Activated naive CD4-positive, alpha-beta T cell treated with anti-CD3 and anti-CD28 coated beads, Interleukin-2, amount 50 U/mL, for 72 hours (primary cell): ENCODE measurements at regions not wholly inside any gene's neighbourhood (a gene's known extent, or its start where the extent isn't known, plus 50 kb on each side); places are given as distances from the start of the nearest gene placed in this dataset.

ENCODE experiments used
- ATAC-seq, 2 donors: fragments of 150-1000 bp; cut with Tn5 transposase; 2 replicates each; pipeline ENCODE4 v1.10.0; 2021; ENCODE audit warnings: mild to moderate bottlenecking in 2 of 2, moderate library complexity in 2 of 2
- DNase-seq, 2 donors: peaks; one replicate each; pipeline ENCODE4 v3.0.0; 2021 to 2022; ENCODE audit warnings: low spot score in 2 of 2
- H3K27ac Mint-ChIP-seq, 2 donors: one replicate each; pipeline ENCODE4 v1.8.0; 2022; ENCODE audit warnings: mild to moderate bottlenecking in 2 of 2, mixed read lengths in 2 of 2
- H3K36me3 Mint-ChIP-seq, 2 donors: one replicate each; pipeline ENCODE4 v1.8.0; 2022; ENCODE audit warnings: mixed read lengths in 2 of 2
- H3K9me3 Mint-ChIP-seq, 2 donors: one replicate each; pipeline ENCODE4 v1.8.0; 2022; ENCODE audit warnings: mixed read lengths in 2 of 2

DNA sequence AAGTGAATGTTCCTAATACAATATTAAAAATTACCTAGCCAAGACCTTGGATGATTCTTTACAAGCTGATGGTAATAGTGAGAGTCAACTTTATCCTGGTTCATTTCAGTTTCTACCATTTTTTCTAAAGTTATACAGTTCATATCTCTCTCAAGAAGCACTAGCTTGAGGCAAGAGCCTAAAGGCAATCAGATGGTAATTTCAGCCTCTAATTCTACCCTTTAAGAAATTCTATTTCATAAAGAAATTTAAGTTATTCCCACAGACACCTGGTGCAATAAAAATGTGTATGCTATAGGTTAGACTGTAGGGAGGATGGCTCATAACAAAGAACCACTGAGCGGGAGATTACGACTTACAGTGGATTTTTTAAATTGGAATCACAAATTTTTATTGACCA, 984.2 kb upstream of the ADGRL3 start:
- Mint-ChIP-seq H3K27ac (no peak overlapping the region), H3K36me3 (no peaks in the 10 kb centered on the region), H3K9me3 (peaks cover 4% of the 10 kb centered on the region in 2 donors)
- ATAC-seq (no peak), DNase-seq (no peak)

DNA sequence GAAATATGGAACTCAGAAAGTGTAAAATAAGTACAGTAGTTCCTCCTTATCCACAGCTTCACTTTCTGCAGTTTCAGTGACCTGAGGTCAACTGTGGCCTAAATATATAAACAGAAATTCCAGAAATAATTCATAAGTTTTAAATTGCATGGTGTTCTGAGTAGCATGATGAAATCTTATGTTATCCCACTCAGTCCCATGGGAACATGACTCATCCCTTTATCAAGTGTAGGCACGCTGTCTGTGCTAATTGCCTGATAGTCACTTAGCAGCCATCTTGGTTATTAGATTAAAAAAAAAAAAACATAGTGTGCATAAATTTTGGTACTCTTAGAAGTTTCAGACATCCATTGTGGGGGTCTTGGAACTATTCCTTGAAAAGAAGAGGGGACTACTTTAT, 983.4 kb upstream of the ADGRL3 start:
- H3K36me3 Mint-ChIP-seq = no peaks in the 10 kb centered on the region
- DNase-seq (no peak), ATAC-seq (no peak)
- H3K27ac Mint-ChIP-seq = no peak overlapping the region
- H3K9me3 Mint-ChIP-seq = no peaks in the 10 kb centered on the region

DNA sequence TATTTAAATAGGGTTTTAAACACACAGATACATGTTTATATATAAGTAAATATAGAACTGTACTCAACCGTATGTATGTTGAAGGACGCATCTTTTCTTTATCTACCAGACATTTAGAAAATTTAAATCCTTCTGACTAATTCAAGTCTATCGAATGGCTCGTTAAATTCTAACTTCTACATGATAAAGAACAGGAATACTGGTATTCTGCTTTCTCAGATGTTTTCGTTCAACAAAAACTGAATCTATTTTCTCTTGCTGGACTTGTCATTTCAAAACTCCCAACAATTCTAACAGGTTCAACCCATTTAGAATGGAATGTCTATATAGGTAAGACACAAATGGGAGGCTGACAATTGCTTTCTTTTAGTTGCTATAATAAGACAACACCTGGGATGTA, 978.3 kb upstream of the ADGRL3 start:
- ATAC-seq = no peak

DNA sequence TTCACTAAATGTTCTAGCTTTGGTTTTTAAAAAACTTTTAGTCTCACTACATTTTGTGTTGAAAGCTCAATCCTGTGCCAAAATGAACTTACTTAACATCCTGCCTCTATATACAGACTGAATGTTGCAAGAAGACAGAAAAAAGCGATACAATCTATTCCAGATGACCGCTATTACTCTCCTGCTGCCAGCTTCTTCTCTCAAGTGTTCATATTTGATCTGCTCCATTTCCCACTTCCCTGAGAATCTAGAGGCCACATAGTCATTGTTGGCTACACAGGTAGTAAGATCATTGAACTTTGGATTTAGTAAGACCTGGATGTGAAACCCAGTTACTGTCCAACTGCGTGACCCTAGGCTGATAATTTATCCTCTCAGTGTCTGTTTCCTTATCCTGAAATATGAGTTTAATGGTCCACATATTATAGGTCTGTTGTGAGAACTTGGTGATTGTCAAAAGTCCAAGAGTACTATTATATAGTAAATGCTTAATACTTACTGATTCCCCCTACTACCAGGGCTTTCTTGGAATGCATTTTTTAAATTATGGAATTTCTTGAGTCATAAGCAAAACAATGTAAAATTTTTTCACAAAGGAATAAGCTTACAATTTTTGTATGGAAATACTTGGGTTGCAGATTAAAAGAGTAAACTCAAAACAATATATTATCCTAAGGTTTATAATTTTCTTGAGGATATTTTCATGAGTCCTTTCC, 976.8 kb upstream of the ADGRL3 start:
- no peak for DNase-seq
- H3K36me3 Mint-ChIP-seq = no peaks in the 10 kb centered on the region
- ATAC-seq = no peak
- H3K27ac Mint-ChIP-seq = no peak overlapping the region
- H3K9me3 Mint-ChIP-seq = peaks cover 14 to 16% of the 10 kb centered on the region in 2 donors

More for the DNA sequence above, 978.3 kb upstream of the ADGRL3 start:
- no peak overlapping the region for H3K27ac Mint-ChIP-seq
- no peaks in the 10 kb centered on the region for H3K36me3 Mint-ChIP-seq
- H3K9me3 Mint-ChIP-seq = peaks cover 8 to 10% of the 10 kb centered on the region in 2 donors
- no peak for DNase-seq

DNA sequence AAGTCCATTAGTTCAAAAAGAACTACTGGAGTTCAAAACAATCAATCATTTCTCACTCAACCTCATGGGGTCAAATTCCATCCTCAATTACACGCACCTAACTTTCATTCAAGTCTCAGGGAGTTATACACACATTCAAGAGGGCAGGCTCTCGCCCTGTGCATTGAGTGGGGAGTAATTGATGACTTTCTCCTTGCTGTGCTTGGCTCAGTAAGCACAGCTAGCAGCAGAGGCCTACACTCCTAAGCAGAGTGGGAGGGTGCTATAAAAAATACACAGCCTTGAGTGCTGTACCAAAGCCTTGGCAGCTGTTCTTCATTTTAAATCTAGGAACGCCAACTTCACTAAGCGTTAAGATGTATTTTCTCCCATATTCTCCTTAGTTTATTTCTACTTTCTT, 958.3 kb upstream of the ADGRL3 start:
- Mint-ChIP-seq H3K36me3 (no peaks in the 10 kb centered on the region), H3K9me3 (peaks cover 11 to 12% of the 10 kb centered on the region in 2 donors), H3K27ac (no peak overlapping the region)
- DNase-seq (no peak), ATAC-seq (no peak)

DNA sequence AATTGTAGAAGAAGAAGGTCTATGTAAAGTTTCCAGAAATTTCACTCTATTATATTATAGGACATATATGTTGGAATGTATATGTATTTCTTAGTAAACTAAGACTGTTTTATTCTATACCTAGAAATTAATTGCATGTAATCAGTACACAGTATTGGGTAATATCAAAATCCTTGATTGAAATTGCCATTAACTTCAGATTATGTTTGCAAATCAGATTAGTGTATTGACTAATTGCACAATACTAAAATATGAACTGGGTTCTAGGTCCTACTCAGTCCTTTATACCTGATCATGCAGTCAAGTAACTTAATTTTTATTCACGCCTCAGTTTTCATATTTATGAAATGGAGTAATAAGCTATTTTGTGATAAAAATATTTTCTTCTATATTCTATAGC, 950.3 kb upstream of the ADGRL3 start:
- no peak for DNase-seq
- Mint-ChIP-seq H3K36me3 (no peaks in the 10 kb centered on the region), H3K9me3 (peaks cover 12 to 14% of the 10 kb centered on the region in 2 donors), H3K27ac (no peak overlapping the region)
- ATAC-seq = no peak

DNA sequence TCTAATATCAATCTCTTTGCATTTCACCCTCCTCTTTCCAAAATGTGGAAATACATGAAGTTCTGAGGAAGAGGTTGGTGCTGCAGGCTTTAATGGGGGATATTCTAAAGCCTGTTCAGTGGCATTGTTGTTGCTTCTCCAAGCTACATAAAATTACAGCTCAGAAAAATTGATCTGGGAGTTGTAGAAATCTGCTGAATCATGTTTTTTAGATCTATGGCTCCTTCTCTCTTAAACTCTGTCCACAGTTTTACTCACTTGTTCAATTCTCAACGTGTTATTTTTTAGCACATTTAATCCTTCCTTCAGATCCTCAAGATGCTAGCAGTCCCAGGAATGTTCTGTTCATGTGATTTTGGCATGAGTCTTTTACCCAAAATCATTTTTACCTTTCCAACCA, 949.5 kb upstream of the ADGRL3 start:
- DNase-seq = no peak
- no peaks in the 10 kb centered on the region for H3K36me3 Mint-ChIP-seq
- H3K9me3 Mint-ChIP-seq = peaks cover 12 to 19% of the 10 kb centered on the region in 2 donors

DNA sequence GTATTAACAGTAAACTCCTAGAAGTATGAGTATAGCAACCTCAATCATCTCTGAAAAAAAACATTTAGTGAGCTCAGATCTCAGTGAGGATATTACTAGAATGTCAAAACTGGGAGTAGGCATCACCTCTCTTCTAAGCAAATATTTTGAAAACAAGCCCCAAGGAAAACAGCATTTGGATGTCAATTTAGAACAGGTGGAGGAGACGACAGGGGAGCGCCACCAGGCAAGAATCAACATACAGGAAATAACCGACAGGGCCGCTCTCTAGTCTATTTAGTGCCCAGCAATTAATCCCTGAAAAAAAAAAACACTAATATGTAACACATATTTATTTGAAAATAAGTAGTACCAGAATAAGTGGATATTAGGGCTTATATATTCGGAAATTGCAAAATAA, 940.3 kb upstream of the ADGRL3 start:
- ATAC-seq (no peak), DNase-seq (no peak)
- Mint-ChIP-seq H3K36me3 (no peaks in the 10 kb centered on the region), H3K27ac (no peak overlapping the region), H3K9me3 (peaks cover 3 to 9% of the 10 kb centered on the region in 2 donors)

More for the DNA sequence above, 949.5 kb upstream of the ADGRL3 start:
- no peak overlapping the region for H3K27ac Mint-ChIP-seq
- ATAC-seq = no peak

DNA sequence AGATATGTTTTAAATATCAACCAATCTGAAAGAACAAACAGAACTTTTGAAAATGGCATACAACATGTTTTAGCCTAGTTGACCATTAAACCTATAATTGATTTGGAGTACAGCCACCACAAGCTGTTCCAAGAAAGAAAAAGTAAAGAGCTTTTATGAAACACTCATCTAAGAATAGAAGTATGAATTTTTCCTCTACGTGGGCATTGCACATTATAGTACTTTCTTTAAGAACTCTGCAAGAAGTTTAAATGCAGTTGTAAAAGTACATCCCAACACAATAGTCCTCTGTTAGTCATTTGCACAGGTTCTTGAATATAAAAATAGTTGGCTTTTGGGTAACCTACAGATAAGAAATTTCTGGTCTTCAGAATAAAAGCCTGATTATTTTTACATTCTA, 933.6 kb upstream of the ADGRL3 start:
- Mint-ChIP-seq H3K9me3 (peaks cover 5 to 11% of the 10 kb centered on the region in 2 donors), H3K27ac (no peak overlapping the region), H3K36me3 (no peaks in the 10 kb centered on the region)
- no peak for ATAC-seq
- DNase-seq = no peak

DNA sequence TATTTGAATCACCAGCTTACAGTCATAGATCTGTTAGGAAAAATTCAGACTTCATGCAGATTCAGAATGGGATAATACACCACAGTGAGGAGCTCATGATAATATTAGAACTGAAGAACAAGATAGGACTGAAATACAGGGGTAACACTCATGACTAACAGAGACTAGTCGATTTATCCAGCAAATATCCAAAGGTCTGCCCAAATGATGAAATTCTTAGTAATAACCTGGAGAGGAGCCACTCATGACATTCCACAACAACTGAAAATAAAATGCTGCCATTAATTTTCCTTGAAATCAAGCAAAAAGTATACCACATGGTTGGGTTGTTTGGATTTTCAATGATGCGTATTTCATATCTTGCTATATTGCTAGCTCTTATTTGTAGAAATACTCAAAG, 903.7 kb upstream of the ADGRL3 start:
- peaks cover 23 to 29% of the 10 kb centered on the region in 2 donors for H3K9me3 Mint-ChIP-seq
- no peaks in the 10 kb centered on the region for H3K36me3 Mint-ChIP-seq
- ATAC-seq = no peak
- no peak overlapping the region for H3K27ac Mint-ChIP-seq
- no peak for DNase-seq

DNA sequence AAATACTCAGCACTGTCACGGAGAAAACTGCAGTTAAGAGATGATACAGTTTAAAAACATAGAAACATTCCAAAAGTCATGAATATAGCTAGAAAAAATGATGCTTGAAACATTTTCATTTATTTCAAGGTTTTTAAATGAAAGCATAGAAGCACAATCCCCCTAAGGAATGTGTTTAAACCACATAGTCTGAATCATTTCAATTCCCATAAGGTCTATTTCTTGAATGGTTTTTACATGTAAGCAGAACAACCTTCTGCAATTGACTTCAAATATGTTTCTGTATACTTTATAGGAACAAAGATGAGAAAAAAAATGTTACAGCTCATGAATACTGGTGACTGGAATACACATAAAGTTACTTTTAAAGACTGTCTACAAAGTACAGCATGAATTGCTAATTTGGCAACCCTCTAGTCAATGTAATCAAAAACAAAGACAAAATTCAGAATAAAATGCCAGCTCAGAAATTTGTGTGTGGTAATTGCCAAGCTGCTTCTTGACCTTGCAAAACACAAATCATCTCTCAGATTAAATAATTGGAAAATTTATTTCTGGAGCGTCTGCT, 886.4 kb upstream of the ADGRL3 start:
- H3K9me3 Mint-ChIP-seq = peaks cover 10 to 12% of the 10 kb centered on the region in 2 donors
- ATAC-seq = no peak
- H3K27ac Mint-ChIP-seq = no peak overlapping the region
- DNase-seq = no peak
- peaks cover 5 to 11% of the 10 kb centered on the region in 2 donors for H3K36me3 Mint-ChIP-seq

DNA sequence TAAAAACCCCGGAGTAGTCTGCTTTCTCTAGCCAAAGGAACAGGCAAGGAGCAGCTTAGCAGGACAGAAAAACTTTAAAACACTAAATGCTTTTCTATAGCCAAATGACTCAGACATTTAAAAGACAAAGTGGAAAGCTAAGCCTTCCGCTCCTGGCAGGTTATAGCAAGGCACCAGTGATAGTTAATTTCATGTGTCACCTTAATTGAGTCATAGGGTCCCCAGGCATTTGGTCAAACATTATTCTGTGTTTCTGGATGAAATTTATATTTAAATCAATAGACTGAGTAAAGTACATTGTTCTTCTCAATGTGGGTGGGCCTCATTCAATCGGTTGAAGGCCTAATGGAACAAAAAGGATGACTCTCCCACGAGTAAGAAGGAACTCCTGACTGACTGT, 885.7 kb upstream of the ADGRL3 start:
- ATAC-seq (no peak), DNase-seq (no peak)
- H3K36me3 Mint-ChIP-seq = peaks cover 5 to 11% of the 10 kb centered on the region in 2 donors

DNA sequence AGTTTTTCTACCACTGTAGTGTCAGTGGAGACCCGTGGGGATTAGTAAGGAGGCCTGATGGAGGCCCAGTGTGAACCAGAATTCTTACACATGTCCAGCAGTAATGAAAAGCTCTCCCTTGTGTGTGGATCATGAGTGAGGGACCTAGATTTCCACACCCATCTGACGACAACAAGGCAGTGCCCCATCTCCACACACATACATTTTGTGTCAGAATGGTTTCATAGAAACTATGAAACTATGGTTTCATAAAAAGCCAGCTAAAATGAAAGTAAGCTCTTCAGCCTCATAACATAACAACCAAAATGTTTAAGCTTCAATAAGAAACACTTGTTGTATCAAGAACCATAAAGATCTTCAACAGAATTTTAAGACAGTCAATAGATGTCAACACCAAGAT, 884.5 kb upstream of the ADGRL3 start:
- ATAC-seq (no peak), DNase-seq (no peak)
- peaks cover 5 to 11% of the 10 kb centered on the region in 2 donors for H3K36me3 Mint-ChIP-seq
- H3K27ac Mint-ChIP-seq = no peak overlapping the region
- peaks cover 16% of the 10 kb centered on the region in 2 donors for H3K9me3 Mint-ChIP-seq

More for the DNA sequence above, 885.7 kb upstream of the ADGRL3 start:
- no peak overlapping the region for H3K27ac Mint-ChIP-seq
- peaks cover 12 to 13% of the 10 kb centered on the region in 2 donors for H3K9me3 Mint-ChIP-seq

DNA sequence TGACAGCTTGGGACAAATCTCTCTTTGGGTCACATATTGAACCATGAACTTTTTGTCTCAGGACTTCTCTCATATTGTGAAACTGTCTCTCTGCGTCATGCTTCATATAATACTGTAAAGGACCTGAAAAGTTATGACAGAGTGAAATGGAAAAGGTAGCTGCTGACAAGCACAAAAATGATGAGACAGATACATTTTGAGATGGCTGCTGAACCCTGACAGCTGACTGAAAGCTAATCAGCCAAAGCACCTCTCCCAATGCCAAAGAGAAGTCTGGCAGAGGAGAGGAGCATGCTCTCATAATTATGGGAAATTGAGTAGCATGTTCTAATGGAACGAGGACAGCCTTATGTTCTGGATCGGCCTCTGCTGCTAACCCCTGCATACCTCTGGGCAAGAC, 873.4 kb upstream of the ADGRL3 start:
- Mint-ChIP-seq H3K27ac (no peak overlapping the region), H3K9me3 (peaks cover 4 to 10% of the 10 kb centered on the region in 2 donors), H3K36me3 (no peaks in the 10 kb centered on the region)
- no peak for ATAC-seq
- no peak for DNase-seq

DNA sequence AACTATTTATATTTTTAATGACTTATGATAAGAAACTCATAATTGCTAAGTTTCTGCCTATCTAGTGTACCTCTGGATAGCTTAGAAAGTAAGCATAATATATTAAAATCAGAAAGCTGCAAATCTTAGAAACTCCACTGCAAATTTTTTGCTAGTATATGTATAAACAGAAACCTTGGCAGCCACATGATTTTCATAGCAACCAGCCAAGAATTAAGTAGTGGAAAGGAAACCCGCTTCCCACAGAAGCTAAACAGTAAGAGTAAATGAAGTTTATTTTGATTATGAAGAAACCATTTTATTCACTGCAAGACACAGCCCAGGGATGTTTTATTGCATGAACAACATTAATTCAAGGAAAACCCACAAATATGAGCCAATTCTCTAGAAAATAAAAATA, 872.5 kb upstream of the ADGRL3 start:
- ATAC-seq (no peak), DNase-seq (no peak)
- Mint-ChIP-seq H3K27ac (no peak overlapping the region), H3K36me3 (no peaks in the 10 kb centered on the region), H3K9me3 (peaks cover 4 to 6% of the 10 kb centered on the region in 2 donors)

DNA sequence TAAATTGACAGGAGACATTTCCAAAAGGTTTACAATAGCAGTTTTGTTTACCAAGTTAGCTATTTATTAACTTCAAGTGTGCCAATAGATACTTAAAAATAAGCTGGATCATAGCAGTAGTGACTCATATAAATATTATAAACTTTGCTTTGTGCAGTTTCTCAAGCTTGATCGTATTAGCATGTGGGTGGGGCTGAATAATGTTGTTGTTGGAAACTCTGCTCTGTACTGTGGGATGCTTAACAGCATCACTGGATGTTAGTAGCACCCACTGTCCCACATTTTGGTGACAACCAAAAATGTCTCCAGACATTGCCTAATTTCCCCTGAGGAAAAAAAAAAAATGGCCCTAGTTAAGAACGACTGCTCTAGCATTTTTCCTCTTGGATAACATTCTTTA, 855.2 kb upstream of the ADGRL3 start:
- Mint-ChIP-seq H3K36me3 (no peaks in the 10 kb centered on the region), H3K27ac (no peak overlapping the region), H3K9me3 (peaks cover 0 to 3% of the 10 kb centered on the region in 2 donors)
- ATAC-seq = no peak
- no peak for DNase-seq

DNA sequence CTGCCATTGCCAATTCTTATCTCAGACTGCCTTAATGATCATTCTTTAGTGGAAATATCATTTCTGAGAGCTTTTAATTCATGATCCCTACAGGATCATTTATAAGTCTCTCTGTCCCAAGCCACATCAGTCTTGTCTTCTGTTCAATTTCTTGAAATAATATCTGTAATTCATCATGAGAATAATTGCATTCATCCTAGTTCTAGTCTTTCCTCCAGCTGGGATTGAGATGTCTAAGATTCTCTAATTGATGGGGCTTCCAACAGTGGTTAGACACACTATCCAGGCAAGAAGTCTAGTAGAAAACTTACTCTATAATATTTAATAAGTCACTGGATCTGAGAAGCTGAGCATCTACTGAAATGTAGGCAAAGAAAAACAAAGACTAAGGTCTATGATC, 854.7 kb upstream of the ADGRL3 start:
- DNase-seq (no peak), ATAC-seq (no peak)
- peaks cover 0 to 3% of the 10 kb centered on the region in 2 donors for H3K9me3 Mint-ChIP-seq
- no peaks in the 10 kb centered on the region for H3K36me3 Mint-ChIP-seq
- no peak overlapping the region for H3K27ac Mint-ChIP-seq

DNA sequence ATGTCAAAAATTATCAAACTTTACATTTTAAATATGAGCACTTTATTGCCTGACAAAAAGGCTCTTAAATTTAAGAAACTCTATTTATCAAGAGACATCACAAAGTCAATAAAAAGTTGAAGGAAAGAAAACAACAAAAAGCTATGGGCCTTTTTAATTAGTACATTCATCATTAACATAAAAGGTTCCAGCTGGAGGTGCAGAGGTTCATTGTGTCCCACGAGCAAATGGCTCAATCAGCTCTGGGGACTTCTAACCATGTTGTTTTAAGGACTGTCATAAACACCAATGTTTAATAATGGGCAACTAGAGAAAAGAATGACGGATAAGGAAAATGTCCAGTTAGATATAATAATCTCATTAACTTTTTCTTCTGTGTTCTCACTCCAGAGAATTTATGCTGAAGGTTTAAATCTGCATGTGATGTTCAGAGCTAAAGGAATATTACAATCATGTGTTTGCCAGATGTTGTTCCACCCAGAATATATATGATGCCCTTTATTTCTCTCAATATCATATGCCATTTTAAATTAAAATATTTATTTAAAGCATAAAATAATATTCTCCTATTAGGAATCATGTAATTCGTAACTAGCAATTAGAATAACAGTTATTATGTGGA, 840.3 kb upstream of the ADGRL3 start:
- DNase-seq (no peak), ATAC-seq (no peak)
- peaks cover 24 to 28% of the 10 kb centered on the region in 2 donors for H3K9me3 Mint-ChIP-seq
- H3K36me3 Mint-ChIP-seq = no peaks in the 10 kb centered on the region
- no peak overlapping the region for H3K27ac Mint-ChIP-seq
